HepG2 (cell line): ENCODE measurements at regions not wholly inside any gene's neighbourhood (a gene's known extent, or its start where the extent isn't known, plus 50 kb on each side); places are given as distances from the start of the nearest gene placed in this dataset.
A peak's percentile ranks its signal among the peaks of the same experiment; 100 is the strongest.

Experiments
- ARHGAP35 ChIP-seq: sonication (generic); formaldehyde crosslinking; IDR thresholded peaks from 2 replicates; pipeline ENCODE4 v1.9.0; 2022; ENCODE audit warnings: mild to moderate bottlenecking, inconsistent platforms, moderate library complexity, missing genetic modification reagents, borderline replicate concordance
- CHCHD3 ChIP-seq: sonication (generic); formaldehyde crosslinking; IDR thresholded peaks from 2 replicates; pipeline ENCODE4 v1.8.0; 2022; ENCODE audit warnings: mild to moderate bottlenecking, missing genetic modification reagents, moderate library complexity
- FOXP1 ChIP-seq, 2 experiments: fragments of 450-650 bp in 1 of 2; IDR thresholded peaks; 2 replicates each; pipeline ENCODE4 v1.6.1; 2017 to 2018; ENCODE audit warnings: antibody characterized with exemption in 1 of 2
- HIVEP1 ChIP-seq: sonication (generic); formaldehyde crosslinking; IDR thresholded peaks from 2 replicates; pipeline ENCODE4 v1.4.0; 2020; ENCODE audit warnings: mild to moderate bottlenecking, missing genetic modification reagents
- HNF4A ChIP-seq: sonication (generic); formaldehyde crosslinking; IDR thresholded peaks from 2 replicates; pipeline ENCODE4 v1.4.0; 2020; ENCODE audit warnings: missing genetic modification reagents
- IKZF4 ChIP-seq: sonication (generic); formaldehyde crosslinking; IDR thresholded peaks from 2 replicates; pipeline ENCODE4 v1.5.1; 2020; ENCODE audit warnings: borderline replicate concordance, mild to moderate bottlenecking, low read depth, missing genetic modification reagents; ENCODE audit errors: not compliant biosample characterization
- MBNL3 ChIP-seq: fragments of 250-450 bp; sonication (Bioruptor Pico); conservative IDR thresholded peaks from 2 replicates; pipeline ENCODE4 v1.8.0; 2022; ENCODE audit warnings: mild to moderate bottlenecking, inconsistent platforms
- MLLT10 ChIP-seq: sonication (generic); formaldehyde crosslinking; IDR thresholded peaks from 2 replicates; pipeline ENCODE4 v1.4.0; 2020; ENCODE audit warnings: missing genetic modification reagents
- NAIF1 ChIP-seq: sonication (generic); formaldehyde crosslinking; IDR thresholded peaks from 2 replicates; pipeline ENCODE4 v1.5.0; 2020; ENCODE audit warnings: mild to moderate bottlenecking, missing genetic modification reagents, borderline replicate concordance
- NFYC ChIP-seq: IDR thresholded peaks from 2 replicates; pipeline ENCODE4 v1.6.1; 2016; ENCODE audit warnings: missing genetic modification reagents, missing compliant biosample characterization
- PTBP1 ChIP-seq: fragments of 200-400 bp; formaldehyde crosslinking; IDR thresholded peaks from 2 replicates; pipeline ENCODE4 v1.6.1; 2018; ENCODE audit warnings: low read length, low read depth; ENCODE audit not compliant: poor library complexity, severe bottlenecking
- RAD51 ChIP-seq: fragments of 450-650 bp; IDR thresholded peaks from 2 replicates; pipeline ENCODE4 v1.6.1; 2016; ENCODE audit warnings: borderline replicate concordance
- RARA ChIP-seq: IDR thresholded peaks from 2 replicates; pipeline ENCODE4 v1.6.1; 2016; ENCODE audit warnings: missing genetic modification reagents, missing compliant biosample characterization
- TCF12 ChIP-seq, 2 experiments: fragments of 450-650 bp in 1 of 2; sonication (generic) in 1 of 2; formaldehyde crosslinking in 1 of 2; IDR thresholded peaks; 2 replicates each; pipeline versions ENCODE4 v1.6.1 to v1.8.0; 2017 to 2022; ENCODE audit warnings: antibody characterized with exemption in 1 of 2, mild to moderate bottlenecking in 1 of 2, missing genetic modification reagents in 1 of 2, moderate library complexity in 1 of 2
- XBP1 ChIP-seq: sonication (generic); formaldehyde crosslinking; IDR thresholded peaks from 2 replicates; pipeline ENCODE4 v1.5.0; 2020; ENCODE audit warnings: missing genetic modification reagents
- ZBTB33 ChIP-seq: sonication (generic); formaldehyde crosslinking; IDR thresholded peaks from 2 replicates; pipeline ENCODE4 v1.4.0; 2020; ENCODE audit warnings: missing genetic modification reagents
- ZBTB8A ChIP-seq: sonication (generic); formaldehyde crosslinking; IDR thresholded peaks from 2 replicates; pipeline ENCODE4 v1.4.0; 2020; ENCODE audit warnings: mild to moderate bottlenecking, low read depth, missing genetic modification reagents, borderline replicate concordance
- ZNF333 ChIP-seq: sonication (generic); formaldehyde crosslinking; IDR thresholded peaks from 2 replicates; pipeline ENCODE4 v1.4.0; 2020; ENCODE audit warnings: mild to moderate bottlenecking, missing genetic modification reagents, borderline replicate concordance
- ZNF569 ChIP-seq: sonication (generic); formaldehyde crosslinking; IDR thresholded peaks from 2 replicates; pipeline ENCODE4 v1.5.0; 2020; ENCODE audit warnings: mild to moderate bottlenecking, missing genetic modification reagents, moderate library complexity, borderline replicate concordance
- ZNF607 ChIP-seq: sonication (generic); formaldehyde crosslinking; IDR thresholded peaks from 2 replicates; pipeline ENCODE4 v1.5.1; 2020; ENCODE audit warnings: missing genetic modification reagents, mild to moderate bottlenecking, borderline replicate concordance
- ZNF816 ChIP-seq: sonication (generic); formaldehyde crosslinking; IDR thresholded peaks from 2 replicates; pipeline ENCODE4 v1.8.0; 2022; ENCODE audit warnings: missing genetic modification reagents, mild to moderate bottlenecking, borderline replicate concordance
- TF ChIP-seq, protein P1 (sequence below): sonication (generic); formaldehyde crosslinking; IDR thresholded peaks from 2 replicates; pipeline ENCODE4 v1.4.0; 2020; ENCODE audit warnings: mild to moderate bottlenecking, missing genetic modification reagents
- TF ChIP-seq, protein P2 (sequence below), 2 experiments: sonication (generic) in 1 of 2; formaldehyde crosslinking in 1 of 2; IDR thresholded peaks; 2 replicates each; pipeline versions ENCODE4 v1.5.1 to v1.6.1; 2011 to 2020; ENCODE audit warnings: borderline replicate concordance in 1 of 2, low read depth in 1 of 2, low read length in 1 of 2, mild to moderate bottlenecking in 1 of 2, missing genetic modification reagents in 1 of 2, moderate library complexity in 1 of 2
- TF ChIP-seq, protein P3 (sequence below): sonication (generic); formaldehyde crosslinking; IDR thresholded peaks from 2 replicates; pipeline ENCODE4 v1.8.0; 2022; ENCODE audit warnings: mild to moderate bottlenecking, missing genetic modification reagents, moderate library complexity

- TF ChIP-seq, protein P1, sequence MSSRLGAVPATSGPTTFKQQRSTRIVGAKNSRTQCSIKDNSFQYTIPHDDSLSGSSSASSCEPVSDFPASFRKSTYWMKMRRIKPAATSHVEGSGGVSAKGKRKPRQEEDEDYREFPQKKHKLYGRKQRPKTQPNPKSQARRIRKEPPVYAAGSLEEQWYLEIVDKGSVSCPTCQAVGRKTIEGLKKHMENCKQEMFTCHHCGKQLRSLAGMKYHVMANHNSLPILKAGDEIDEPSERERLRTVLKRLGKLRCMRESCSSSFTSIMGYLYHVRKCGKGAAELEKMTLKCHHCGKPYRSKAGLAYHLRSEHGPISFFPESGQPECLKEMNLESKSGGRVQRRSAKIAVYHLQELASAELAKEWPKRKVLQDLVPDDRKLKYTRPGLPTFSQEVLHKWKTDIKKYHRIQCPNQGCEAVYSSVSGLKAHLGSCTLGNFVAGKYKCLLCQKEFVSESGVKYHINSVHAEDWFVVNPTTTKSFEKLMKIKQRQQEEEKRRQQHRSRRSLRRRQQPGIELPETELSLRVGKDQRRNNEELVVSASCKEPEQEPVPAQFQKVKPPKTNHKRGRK (CRISPR knock-in tag): no peak
- no peak for TF ChIP-seq TCF12 (IDR thresholded peaks at IDR 0.05)
- no peak for TF ChIP-seq TCF12 (CRISPR knock-in tag; IDR thresholded peaks at IDR 0.05)
- no peak for TF ChIP-seq ZNF333 (CRISPR knock-in tag)
- TF ChIP-seq, protein P2, sequence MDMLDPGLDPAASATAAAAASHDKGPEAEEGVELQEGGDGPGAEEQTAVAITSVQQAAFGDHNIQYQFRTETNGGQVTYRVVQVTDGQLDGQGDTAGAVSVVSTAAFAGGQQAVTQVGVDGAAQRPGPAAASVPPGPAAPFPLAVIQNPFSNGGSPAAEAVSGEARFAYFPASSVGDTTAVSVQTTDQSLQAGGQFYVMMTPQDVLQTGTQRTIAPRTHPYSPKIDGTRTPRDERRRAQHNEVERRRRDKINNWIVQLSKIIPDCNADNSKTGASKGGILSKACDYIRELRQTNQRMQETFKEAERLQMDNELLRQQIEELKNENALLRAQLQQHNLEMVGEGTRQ (IDR thresholded peaks at IDR 0.05; ENCODE audit: low read depth, low read length): no peak
- TF ChIP-seq, protein P2 (CRISPR knock-in tag; IDR thresholded peaks at IDR 0.05; ENCODE audit: borderline replicate concordance): no peak; the same call in 1 of the 2 replicates
- TF ChIP-seq ZBTB8A (CRISPR knock-in tag): no peak
- TF ChIP-seq ZNF816 (CRISPR knock-in tag): no peak
- TF ChIP-seq MBNL3 (CRISPR knock-in tag): no peak
- TF ChIP-seq NAIF1: no peak
- TF ChIP-seq RARA (CRISPR knock-in tag): peak; percentile 77
- TF ChIP-seq PTBP1: no peak
- TF ChIP-seq CHCHD3 (CRISPR knock-in tag): no peak
- no peak for TF ChIP-seq XBP1 (CRISPR knock-in tag)
- TF ChIP-seq RAD51: no peak
- TF ChIP-seq ZBTB33 (CRISPR knock-in tag): no peak
- TF ChIP-seq ARHGAP35: no peak
- TF ChIP-seq MLLT10 (CRISPR knock-in tag): no peak
- no peak for TF ChIP-seq FOXP1 (IDR thresholded peaks at IDR 0.05)
- peak; percentile 49; the same call in 1 of the 2 replicates for TF ChIP-seq FOXP1 (CRISPR knock-in tag; IDR thresholded peaks at IDR 0.05)
- TF ChIP-seq, protein P3, sequence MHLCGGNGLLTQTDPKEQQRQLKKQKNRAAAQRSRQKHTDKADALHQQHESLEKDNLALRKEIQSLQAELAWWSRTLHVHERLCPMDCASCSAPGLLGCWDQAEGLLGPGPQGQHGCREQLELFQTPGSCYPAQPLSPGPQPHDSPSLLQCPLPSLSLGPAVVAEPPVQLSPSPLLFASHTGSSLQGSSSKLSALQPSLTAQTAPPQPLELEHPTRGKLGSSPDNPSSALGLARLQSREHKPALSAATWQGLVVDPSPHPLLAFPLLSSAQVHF (CRISPR knock-in tag): no peak
- TF ChIP-seq HIVEP1 (CRISPR knock-in tag): no peak
- no peak for TF ChIP-seq IKZF4 (CRISPR knock-in tag)
- no peak for TF ChIP-seq ZNF569 (CRISPR knock-in tag)
- peak; percentile 22; the same call in 1 of the 2 replicates for TF ChIP-seq ZNF607 (CRISPR knock-in tag)
- TF ChIP-seq HNF4A: peak; percentile 78
- no peak for TF ChIP-seq NFYC
Measured at GRCh38 chr6:140912686-140913085, 1220.0 kb upstream of the GJE1 start (continued).
